ENCODE measurements at regions not wholly inside any gene's neighbourhood (a gene's known extent, or its start where the extent isn't known, plus 50 kb on each side); places are given as distances from the start of the nearest gene placed in this dataset.

DNA sequence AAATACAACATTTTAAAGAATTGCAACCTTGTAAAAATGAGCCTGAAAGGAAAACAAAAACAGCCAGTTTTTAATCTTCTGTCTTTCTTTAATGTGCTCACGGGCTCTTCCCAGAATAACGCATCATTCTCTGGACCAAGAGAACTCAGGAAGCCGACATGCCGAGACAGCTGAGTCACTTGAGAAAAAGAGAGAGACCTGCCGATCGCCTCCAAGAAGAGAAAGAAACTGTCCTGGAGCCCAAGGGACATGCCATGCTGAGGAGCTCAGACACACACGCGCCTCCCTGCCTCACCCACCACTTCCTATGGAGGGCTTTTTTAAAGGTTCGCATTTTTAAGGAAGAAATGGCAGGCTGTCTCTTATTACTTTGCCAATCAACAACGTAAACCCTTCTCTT is 176.4 kb downstream of the ZNF281 start:
- TF ChIP-seq, protein P1, sequence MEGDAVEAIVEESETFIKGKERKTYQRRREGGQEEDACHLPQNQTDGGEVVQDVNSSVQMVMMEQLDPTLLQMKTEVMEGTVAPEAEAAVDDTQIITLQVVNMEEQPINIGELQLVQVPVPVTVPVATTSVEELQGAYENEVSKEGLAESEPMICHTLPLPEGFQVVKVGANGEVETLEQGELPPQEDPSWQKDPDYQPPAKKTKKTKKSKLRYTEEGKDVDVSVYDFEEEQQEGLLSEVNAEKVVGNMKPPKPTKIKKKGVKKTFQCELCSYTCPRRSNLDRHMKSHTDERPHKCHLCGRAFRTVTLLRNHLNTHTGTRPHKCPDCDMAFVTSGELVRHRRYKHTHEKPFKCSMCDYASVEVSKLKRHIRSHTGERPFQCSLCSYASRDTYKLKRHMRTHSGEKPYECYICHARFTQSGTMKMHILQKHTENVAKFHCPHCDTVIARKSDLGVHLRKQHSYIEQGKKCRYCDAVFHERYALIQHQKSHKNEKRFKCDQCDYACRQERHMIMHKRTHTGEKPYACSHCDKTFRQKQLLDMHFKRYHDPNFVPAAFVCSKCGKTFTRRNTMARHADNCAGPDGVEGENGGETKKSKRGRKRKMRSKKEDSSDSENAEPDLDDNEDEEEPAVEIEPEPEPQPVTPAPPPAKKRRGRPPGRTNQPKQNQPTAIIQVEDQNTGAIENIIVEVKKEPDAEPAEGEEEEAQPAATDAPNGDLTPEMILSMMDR (IDR thresholded peaks at IDR 0.05 in 8 of 11, conservative IDR thresholded peaks at IDR 0.05 in 3 of 11): no peak
- no peak for TF ChIP-seq POLR2A (IDR thresholded peaks at IDR 0.05)
